ENCODE measurements at regions not wholly inside any gene's neighbourhood (a gene's known extent, or its start where the extent isn't known, plus 50 kb on each side); places are given as distances from the start of the nearest gene placed in this dataset.

DNA sequence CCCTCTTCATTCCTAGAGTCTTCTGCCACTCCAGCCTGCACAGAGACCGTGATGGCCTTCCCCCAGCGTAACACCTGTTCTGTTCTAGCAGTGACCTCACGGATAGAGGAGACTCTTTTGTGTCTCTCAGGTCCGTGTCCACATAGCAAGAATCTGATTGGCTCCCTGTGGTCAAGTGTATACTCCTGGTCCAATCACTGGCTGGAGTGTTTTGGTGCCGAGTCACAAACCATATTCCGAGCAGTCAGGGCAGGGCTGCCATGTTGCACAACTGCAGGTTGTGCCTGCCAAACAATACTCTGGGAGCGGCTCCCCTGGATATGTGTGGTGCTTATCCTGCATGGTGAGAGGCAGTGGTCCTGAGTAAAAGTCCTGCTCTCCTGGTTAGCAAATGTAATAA is 402.4 kb downstream of the KCNRG start:
- TF ChIP-seq EZH2 (IDR thresholded peaks at IDR 0.05; ENCODE audit: insufficient read depth, poor library complexity, severe bottlenecking) (no peak), EZH2phosphoT487 (IDR thresholded peaks at IDR 0.05; ENCODE audit: insufficient read depth, low read depth) (no peak)
- DNase-seq = no peak
- Histone ChIP-seq H3K4me1 (ENCODE audit: insufficient read depth) (peaks cover 25% of the 10 kb centered on the region), H4K20me1 (ENCODE audit: insufficient read depth) (no peaks in the 10 kb centered on the region), H3F3A (ENCODE audit: insufficient read depth) (peaks cover 21% of the 10 kb centered on the region), H3K36me3 (ENCODE audit: low read depth) (no peaks in the 10 kb centered on the region), H3K9me3 (ENCODE audit: low read depth) (no peaks in the 10 kb centered on the region), H3K27ac (no peak overlapping the region), H3K9me2 (ENCODE audit: insufficient read depth) (no peaks in the 10 kb centered on the region), H3K9ac (no peak overlapping the region), H3K4me2 (ENCODE audit: unreplicated experiment) (no peak overlapping the region), H3K27me3 (replicated peaks; ENCODE audit: insufficient read depth) (no peaks in the 10 kb centered on the region), H3K4me3 (no peak overlapping the region), H3K79me2 (ENCODE audit: insufficient read depth) (no peaks in the 10 kb centered on the region), H2AFZ (no peak overlapping the region)
- 69 to 76% methylated on average over 6 of the region's 7 CpGs for WGBS, 2 experiments (ENCODE audit: low coverage in 1 of 2, low lambda C conversion rate in 2 of 2, missing lambda C conversion rate in 2 of 2)
- in situ Hi-C loops (cut with MboI) = no loop called here

DNA sequence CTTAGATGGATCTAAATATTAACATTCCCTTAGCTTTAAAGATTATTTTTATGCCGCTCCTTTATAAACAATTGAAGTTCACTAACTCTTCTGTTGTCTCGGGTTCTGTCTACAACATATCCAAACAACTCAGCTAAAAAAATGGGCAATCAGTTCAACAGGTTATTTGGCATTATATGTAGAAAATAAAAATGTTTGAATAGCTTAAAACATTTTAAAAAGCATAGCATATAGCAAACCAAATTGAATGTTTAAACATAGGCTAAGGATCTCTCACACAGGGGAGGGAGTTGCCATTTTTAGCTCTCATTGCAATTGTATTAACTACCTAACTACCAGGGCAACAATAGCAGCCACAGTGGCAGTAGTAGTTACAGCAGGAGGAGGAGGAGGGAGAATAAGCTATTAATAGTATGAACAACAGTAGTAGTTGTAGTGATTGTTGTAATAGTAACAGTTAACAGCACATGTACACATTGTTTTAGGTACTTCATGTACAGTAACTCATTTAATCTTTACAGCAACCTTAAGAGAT is 404.2 kb downstream of the KCNRG start:
- H3K36me3 ChIP-seq (ENCODE audit: low read depth) = no peaks in the 10 kb centered on the region
- in situ Hi-C loops (cut with MboI) = no loop called here
- whole genome bisulfite sequencing, 2 experiments (ENCODE audit: low coverage in 1 of 2, low lambda C conversion rate in 2 of 2, missing lambda C conversion rate in 2 of 2) = 95 to 96% methylated on average over 2 of the region's 2 CpGs
- H3K9me2 ChIP-seq (ENCODE audit: insufficient read depth) = no peaks in the 10 kb centered on the region
- H3K9ac ChIP-seq = no peak overlapping the region
- H2AFZ ChIP-seq = no peak overlapping the region
- DNase-seq = no peak
- H3K27me3 ChIP-seq (replicated peaks; ENCODE audit: insufficient read depth) = no peaks in the 10 kb centered on the region
- no peaks in the 10 kb centered on the region for H4K20me1 ChIP-seq (ENCODE audit: insufficient read depth)
- no peak overlapping the region for H3K27ac ChIP-seq
- no peak overlapping the region for H3K4me3 ChIP-seq
- no peaks in the 10 kb centered on the region for H3K79me2 ChIP-seq (ENCODE audit: insufficient read depth)
- H3F3A ChIP-seq (ENCODE audit: insufficient read depth) = peaks cover 17% of the 10 kb centered on the region
- no peaks in the 10 kb centered on the region for H3K9me3 ChIP-seq (ENCODE audit: low read depth)
- peaks cover 23% of the 10 kb centered on the region for H3K4me1 ChIP-seq (ENCODE audit: insufficient read depth)
- no peak overlapping the region for H3K4me2 ChIP-seq (ENCODE audit: unreplicated experiment)
- no peak for TF ChIP-seq EZH2 (IDR thresholded peaks at IDR 0.05; ENCODE audit: insufficient read depth, poor library complexity, severe bottlenecking)
- TF ChIP-seq EZH2phosphoT487 (IDR thresholded peaks at IDR 0.05; ENCODE audit: insufficient read depth, low read depth) = no peak

DNA sequence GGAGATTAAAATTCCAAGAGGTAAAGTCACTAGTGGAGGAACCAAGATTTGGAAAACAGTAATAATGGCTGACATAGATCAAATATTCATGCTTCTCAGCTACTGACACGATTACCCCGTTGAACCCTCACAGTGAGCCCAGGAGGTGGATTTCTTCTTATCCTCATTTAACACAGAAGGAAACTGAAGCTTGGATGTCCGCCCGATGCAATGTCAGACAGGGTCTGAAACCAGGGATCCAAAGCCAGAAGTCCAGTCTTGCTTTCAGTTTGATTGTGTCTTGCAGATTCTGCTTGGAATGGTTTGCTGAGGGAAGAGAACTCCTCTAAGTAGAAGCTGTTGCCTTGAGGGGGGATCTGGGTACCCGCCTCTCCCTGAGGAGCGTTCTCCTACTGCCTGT is 404.7 kb downstream of the KCNRG start:
- no peak overlapping the region for H3K4me2 ChIP-seq (ENCODE audit: unreplicated experiment)
- in situ Hi-C loops (cut with MboI) = no loop called here
- no peak for TF ChIP-seq EZH2 (IDR thresholded peaks at IDR 0.05; ENCODE audit: insufficient read depth, poor library complexity, severe bottlenecking)
- no peak for TF ChIP-seq EZH2phosphoT487 (IDR thresholded peaks at IDR 0.05; ENCODE audit: insufficient read depth, low read depth)
- no peaks in the 10 kb centered on the region for H3K36me3 ChIP-seq (ENCODE audit: low read depth)
- H3K4me1 ChIP-seq (ENCODE audit: insufficient read depth) = peaks cover 23% of the 10 kb centered on the region
- 87 to 93% methylated on average over 6 of the region's 6 CpGs for WGBS, 2 experiments (ENCODE audit: low coverage in 1 of 2, low lambda C conversion rate in 2 of 2, missing lambda C conversion rate in 2 of 2)
- no peak overlapping the region for H3K9ac ChIP-seq
- no peaks in the 10 kb centered on the region for H3K27me3 ChIP-seq (replicated peaks; ENCODE audit: insufficient read depth)
- no peaks in the 10 kb centered on the region for H3K79me2 ChIP-seq (ENCODE audit: insufficient read depth)
- peaks cover 17% of the 10 kb centered on the region for H3F3A ChIP-seq (ENCODE audit: insufficient read depth)
- H2AFZ ChIP-seq = no peak overlapping the region
- H3K4me3 ChIP-seq = no peak overlapping the region
- no peak for DNase-seq
- no peaks in the 10 kb centered on the region for H3K9me3 ChIP-seq (ENCODE audit: low read depth)
- no peak overlapping the region for H3K27ac ChIP-seq
- no peaks in the 10 kb centered on the region for H3K9me2 ChIP-seq (ENCODE audit: insufficient read depth)
- no peaks in the 10 kb centered on the region for H4K20me1 ChIP-seq (ENCODE audit: insufficient read depth)

DNA sequence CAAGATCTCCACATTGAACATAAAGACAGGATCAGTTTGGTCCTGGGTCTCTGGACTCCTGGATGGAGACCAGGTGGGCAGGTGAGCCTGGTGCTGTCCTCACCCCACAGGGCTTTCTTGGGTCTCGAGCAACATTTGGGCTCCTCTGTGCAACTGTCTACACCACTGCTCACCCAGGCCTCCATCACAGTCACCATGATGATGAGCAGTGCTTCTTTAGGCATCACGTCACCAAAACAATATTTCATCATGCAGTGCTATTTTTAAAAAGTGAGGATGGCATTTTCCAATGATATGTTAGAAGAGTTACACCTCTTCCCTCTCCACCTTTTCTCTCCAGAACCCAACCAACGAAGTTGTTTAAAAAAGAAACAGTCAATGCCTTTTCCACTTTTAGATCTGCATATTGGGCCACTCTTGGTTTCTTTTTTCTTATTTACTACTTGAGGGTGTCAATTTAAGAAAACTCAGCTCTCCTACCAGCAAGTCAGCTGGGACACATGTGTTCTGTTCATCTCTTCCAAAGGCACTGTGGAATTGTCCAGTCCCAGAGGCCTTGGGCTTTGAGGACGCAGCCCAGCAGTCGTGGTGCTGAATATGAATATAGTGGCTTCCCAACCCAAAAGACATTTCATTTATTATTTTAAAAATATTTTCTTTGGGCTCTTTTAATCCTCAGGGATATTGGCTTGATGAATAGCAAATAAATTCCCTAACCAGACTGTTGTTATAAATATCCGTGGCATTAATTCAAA is 405.7 kb downstream of the KCNRG start:
- H3K9me3 ChIP-seq (ENCODE audit: low read depth) = no peaks in the 10 kb centered on the region
- DNase-seq = peak; percentile 17
- H3K9me2 ChIP-seq (ENCODE audit: insufficient read depth) = no peaks in the 10 kb centered on the region
- H3K4me2 ChIP-seq (ENCODE audit: unreplicated experiment) = no peak overlapping the region
- no peak for TF ChIP-seq EZH2 (IDR thresholded peaks at IDR 0.05; ENCODE audit: insufficient read depth, poor library complexity, severe bottlenecking)
- WGBS, 2 experiments (ENCODE audit: low coverage in 1 of 2, low lambda C conversion rate in 2 of 2, missing lambda C conversion rate in 2 of 2) = 51 to 53% methylated on average over 6 of the region's 6 CpGs
- no peaks in the 10 kb centered on the region for H3K27me3 ChIP-seq (replicated peaks; ENCODE audit: insufficient read depth)
- peaks cover 23% of the 10 kb centered on the region for H3K4me1 ChIP-seq (ENCODE audit: insufficient read depth)
- H2AFZ ChIP-seq = no peak overlapping the region
- H3K36me3 ChIP-seq (ENCODE audit: low read depth) = no peaks in the 10 kb centered on the region
- H3F3A ChIP-seq (ENCODE audit: insufficient read depth) = peaks cover 17% of the 10 kb centered on the region
- no peak overlapping the region for H3K4me3 ChIP-seq
- in situ Hi-C loops (cut with MboI) = no loop called here
- H3K27ac ChIP-seq = no peak overlapping the region
- H3K9ac ChIP-seq = no peak overlapping the region
- no peaks in the 10 kb centered on the region for H4K20me1 ChIP-seq (ENCODE audit: insufficient read depth)
- H3K79me2 ChIP-seq (ENCODE audit: insufficient read depth) = no peaks in the 10 kb centered on the region

Data from GM23248 (cell line).